HCT116 (cell line): ENCODE measurements at regions not wholly inside any gene's neighbourhood (a gene's known extent, or its start where the extent isn't known, plus 50 kb on each side); places are given as distances from the start of the nearest gene placed in this dataset.

ENCODE experiments used
- ATAC-seq: fragments of 200-7000 bp; cut with Tn5 transposase; 2 replicates; pipeline ENCODE4 v1.9.1; 2020; ENCODE audit warnings: mild to moderate bottlenecking, moderate library complexity
- BruUV-seq: library from RNA; stranded (reverse); fragments of 400-500 nt; replicated peaks from 2 replicates; lab custom pipeline; 2021; lab: Mats Ljungman, UMichigan
- CTCF ChIA-PET: fragments of 300-600 bp; sonication (Branson Sonifier 250); formaldehyde crosslinking; loops from one replicate; lab custom pipeline; 2021; ENCODE audit warnings: antibody characterized with exemption; lab: Charles Lee
- POLR2A ChIA-PET: fragments of 300-600, 350-600 bp; sonication (Branson Sonifier 250); formaldehyde crosslinking; loops from one replicate; lab custom pipeline; 2021; ENCODE audit warnings: antibody characterized with exemption; lab: Charles Lee
- RAD21 ChIA-PET, 2 experiments: fragments of 300-600 bp; sonication (Branson Sonifier 250); formaldehyde crosslinking; loops; one replicate each; lab custom pipeline; 2023; ENCODE audit warnings: low total read pairs in 2 of 2; ENCODE audit not compliant: uncharacterized antibody in 2 of 2, unreplicated experiment in 2 of 2, low non-redundant PET in 1 of 2; lab: Charles Lee
- DNase-seq: peaks from one replicate; pipeline ENCODE4 v3.0.0-alpha.2; 2010; ENCODE audit warnings: low read depth, low spot score
- H2AFZ ChIP-seq: fragments of 200-600 bp; shearing (Covaris generic), sonication (generic); 2 replicates; pipeline ENCODE4 v1.6.1; 2017; ENCODE audit warnings: low read depth, mixed run types, mixed read lengths, antibody characterized with exemption, low read length; ENCODE audit not compliant: poor library complexity, severe bottlenecking
- H3K27ac ChIP-seq: 2 replicates; pipeline ENCODE4 v1.5.1; 2012; ENCODE audit warnings: low read depth, low read length
- H3K27me3 ChIP-seq: fragments of 200-600 bp; sonication (generic); 2 replicates; pipeline ENCODE4 v1.6.1; 2016; ENCODE audit warnings: mixed run types, low read length, mixed read lengths; ENCODE audit not compliant: insufficient read depth
- H3K36me3 ChIP-seq, 2 experiments: fragments of 200-500 bp in 1 of 2; fragments of 200-600 bp in 1 of 2; sonication (Bioruptor generic) in 1 of 2; sonication (generic) in 1 of 2; 2 replicates each; pipeline versions ENCODE4 v1.5.1 to v1.6.1; 2014 to 2016; ENCODE audit warnings: low read length in 2 of 2, inconsistent platforms in 1 of 2, mixed read lengths in 1 of 2, mixed run types in 1 of 2; ENCODE audit not compliant: insufficient read depth in 2 of 2, control insufficient read depth in 1 of 2
- H3K4me1 ChIP-seq, 2 experiments: fragments of 200-600 bp in 1 of 2; sonication (generic) in 1 of 2; 2 replicates each; pipeline versions ENCODE4 v1.5.1 to v1.6.1; 2012 to 2017; ENCODE audit warnings: low read length in 2 of 2, inconsistent platforms in 1 of 2, mild to moderate bottlenecking in 1 of 2, mixed read lengths in 1 of 2, mixed run types in 1 of 2, moderate library complexity in 1 of 2; ENCODE audit not compliant: insufficient read depth in 2 of 2, control insufficient read depth in 1 of 2
- H3K4me2 ChIP-seq: fragments of 200-600 bp; sonication (generic); 2 replicates; pipeline ENCODE4 v1.6.1; 2017; ENCODE audit warnings: mixed run types, low read length, mixed read lengths
- H3K4me3 ChIP-seq, 2 experiments: fragments of 200-600 bp in 1 of 2; sonication (generic) in 1 of 2; replicated peaks in 1 of 2; 2 replicates each; pipeline ENCODE4 v1.5.1; 2011 to 2016; ENCODE audit warnings: low read length in 2 of 2, control low read depth in 1 of 2, low read depth in 1 of 2, mild to moderate bottlenecking in 1 of 2, mixed read lengths in 1 of 2, mixed run types in 1 of 2
- H3K79me2 ChIP-seq: fragments of 200-600 bp; sonication (generic); 2 replicates; pipeline ENCODE4 v1.6.1; 2017; ENCODE audit warnings: mild to moderate bottlenecking, mixed run types, low read length, moderate library complexity, mixed read lengths; ENCODE audit not compliant: insufficient read depth
- H3K9ac ChIP-seq: fragments of 200-600 bp; sonication (generic); 2 replicates; pipeline ENCODE4 v1.6.1; 2016; ENCODE audit warnings: low read length, mixed read lengths
- H3K9me2 ChIP-seq: fragments of 200-600 bp; sonication (generic), shearing (Covaris generic); 2 replicates; pipeline ENCODE4 v1.6.1; 2017; ENCODE audit warnings: mixed run types, mild to moderate bottlenecking, moderate library complexity; ENCODE audit not compliant: insufficient read depth
- H3K9me3 ChIP-seq, 2 experiments: fragments of 200-500 bp in 1 of 2; fragments of 200-600 bp in 1 of 2; sonication (Bioruptor generic) in 1 of 2; sonication (generic) in 1 of 2; 2 replicates each; pipeline ENCODE4 v1.6.1; 2014 to 2017; ENCODE audit warnings: low read length in 2 of 2, mixed read lengths in 2 of 2, inconsistent platforms in 1 of 2, low read depth in 1 of 2, mild to moderate bottlenecking in 1 of 2, mixed run types in 1 of 2, moderate library complexity in 1 of 2; ENCODE audit not compliant: control insufficient read depth in 1 of 2, insufficient read depth in 1 of 2
- H4K20me1 ChIP-seq: fragments of 200-600 bp; sonication (generic), shearing (Covaris generic); 2 replicates; pipeline ENCODE4 v1.6.1; 2017; ENCODE audit warnings: mixed run types, mild to moderate bottlenecking, moderate library complexity; ENCODE audit not compliant: insufficient read depth
- CBX3 ChIP-seq: IDR thresholded peaks from 2 replicates; pipeline ENCODE4 v1.6.1; 2012; ENCODE audit warnings: low read depth
- CTCF ChIP-seq, 3 experiments: fragments of 200-600 bp in 1 of 3; sonication (generic) in 1 of 3; IDR thresholded peaks in 2 of 3; conservative IDR thresholded peaks in 1 of 3; 2 replicates each; pipeline ENCODE4 v1.5.1; 2012 to 2017; ENCODE audit warnings: low read depth in 2 of 3, low read length in 2 of 3, antibody characterized with exemption in 1 of 3, borderline replicate concordance in 1 of 3, control low read depth in 1 of 3, mild to moderate bottlenecking in 1 of 3, mixed read lengths in 1 of 3, mixed run types in 1 of 3, moderate library complexity in 1 of 3; ENCODE audit not compliant: insufficient read depth in 1 of 3
- EGR1 ChIP-seq: IDR thresholded peaks from 2 replicates; pipeline ENCODE4 v1.6.1; 2012; ENCODE audit warnings: low read depth
- ELF1 ChIP-seq: IDR thresholded peaks from 2 replicates; pipeline ENCODE4 v1.6.1; 2012; ENCODE audit warnings: low read depth, borderline replicate concordance
- EZH2 ChIP-seq: fragments of 200-600 bp; sonication (generic); IDR thresholded peaks from 2 replicates; pipeline ENCODE4 v1.6.1; 2017; ENCODE audit warnings: antibody characterized with exemption, mixed run types
- FOSL1 ChIP-seq: IDR thresholded peaks from 2 replicates; pipeline ENCODE4 v1.6.1; 2012; ENCODE audit warnings: low read depth
- JUND ChIP-seq: IDR thresholded peaks from 2 replicates; pipeline ENCODE4 v1.6.1; 2012
- MAX ChIP-seq: IDR thresholded peaks from 2 replicates; pipeline ENCODE4 v1.6.1; 2012
- POLR2A ChIP-seq: IDR thresholded peaks from 2 replicates; pipeline ENCODE4 v1.7.0; 2011; ENCODE audit warnings: borderline replicate concordance; ENCODE audit not compliant: insufficient read depth, insufficient read length; ENCODE audit errors: extremely low read depth
- RAD21 ChIP-seq: IDR thresholded peaks from 2 replicates; pipeline ENCODE4 v1.6.1; 2012; ENCODE audit warnings: low read depth, mild to moderate bottlenecking
- REST ChIP-seq: IDR thresholded peaks from 2 replicates; pipeline ENCODE4 v1.6.1; 2012; ENCODE audit warnings: low read depth
- SIN3A ChIP-seq: IDR thresholded peaks from 2 replicates; pipeline ENCODE4 v1.6.1; 2012; ENCODE audit warnings: low read depth
- SRF ChIP-seq: IDR thresholded peaks from 2 replicates; pipeline ENCODE4 v1.6.1; 2012; ENCODE audit warnings: low read depth
- YY1 ChIP-seq: IDR thresholded peaks from 2 replicates; pipeline ENCODE4 v1.6.1; 2011; ENCODE audit warnings: low read length, low read depth, moderate library complexity, mild to moderate bottlenecking; ENCODE audit not compliant: insufficient replicate concordance; ENCODE audit errors: extremely low read depth
- ZBTB33 ChIP-seq: IDR thresholded peaks from 2 replicates; pipeline ENCODE4 v1.6.1; 2011; ENCODE audit warnings: mild to moderate bottlenecking, low read length, moderate library complexity; ENCODE audit not compliant: insufficient replicate concordance; ENCODE audit errors: extremely low read depth
- ZNF274 ChIP-seq: fragments of 200-500 bp; sonication (Bioruptor generic); IDR thresholded peaks from 2 replicates; pipeline ENCODE4 v1.6.1; 2014; ENCODE audit warnings: mild to moderate bottlenecking, low read depth, low read length, inconsistent platforms
- intact Hi-C: fragments of 100-400 bp; cut with micrococcal nuclease; formaldehyde crosslinking; loops from 2 replicates; pipeline ENCODE4 v1.10.0; 2022

- no peak for TF ChIP-seq FOSL1
- TF ChIP-seq SRF = no peak
- TF ChIP-seq ZBTB33 = no peak
- no peak for TF ChIP-seq JUND
- no peak for TF ChIP-seq YY1
- no peak for TF ChIP-seq RAD21
- TF ChIP-seq SIN3A = no peak
- no peak for TF ChIP-seq ELF1
- TF ChIP-seq CBX3 = no peak
- TF ChIP-seq EGR1 = no peak
- TF ChIP-seq MAX = no peak
- TF ChIP-seq ZNF274 = no peak
- no peak for TF ChIP-seq REST
- TF ChIP-seq CTCF (IDR thresholded peaks at IDR 0.05 in 2 of 3, conservative IDR thresholded peaks at IDR 0.05 in 1 of 3; ENCODE audit: borderline replicate concordance in 1 of 3, insufficient read depth in 1 of 3, low read depth in 2 of 3, low read length in 2 of 3) = no peak
- TF ChIP-seq EZH2 = no peak
- TF ChIP-seq POLR2A = no peak
- no peak overlapping the region for H3K9ac ChIP-seq
- CTCF ChIA-PET = no interaction called here
- no peaks in the 10 kb centered on the region for H3K9me3 ChIP-seq
- ATAC-seq (no peak), DNase-seq (no peak)
- no peaks in the 10 kb centered on the region for H3K36me3 ChIP-seq
- no peak overlapping the region for H3K4me2 ChIP-seq
- H2AFZ ChIP-seq = no peak overlapping the region
- no peak overlapping the region for H3K27ac ChIP-seq
- no peaks in the 10 kb centered on the region for H3K9me2 ChIP-seq
- no peak overlapping the region for H3K4me3 ChIP-seq
- POLR2A ChIA-PET = no interaction called here
- H3K27me3 ChIP-seq = no peaks in the 10 kb centered on the region
- H3K79me2 ChIP-seq = no peaks in the 10 kb centered on the region
- no peaks in the 10 kb centered on the region for H3K4me1 ChIP-seq
- intact Hi-C loops = no loop called here
- H4K20me1 ChIP-seq = no peaks in the 10 kb centered on the region
- BruUV-seq = no TSS peak
- RAD21 ChIA-PET = no interaction called here
These were observed 217.3 kb upstream of the CCDC196 start for GRCh38 chr14:66268802-66269334.
